Activated T-cell treated with anti-CD3 and anti-CD28 coated beads, Interleukin-2, amount 50 U/mL, for 4 hours (primary cell): ENCODE measurements at regions not wholly inside any gene's neighbourhood (a gene's known extent, or its start where the extent isn't known, plus 50 kb on each side); places are given as distances from the start of the nearest gene placed in this dataset.
A peak's percentile ranks its signal among the peaks of the same experiment; 100 is the strongest.
"Not testable (repeated sequence)": the region's sequence is repeated elsewhere in the genome, so short reads cannot be mapped to it uniquely, and the experiment has no call there.

Source experiments
- ATAC-seq, 2 donors: fragments of 200-7000 bp; cut with Tn5 transposase; one replicate each; pipeline ENCODE4 v1.10.0; 2021
- DNase-seq: peaks from one replicate; pipeline ENCODE4 v3.0.0-alpha.2; 2020
- H3K27me3 Mint-ChIP-seq: one replicate; pipeline ENCODE4 v1.8.0; 2021; ENCODE audit warnings: low read depth, mixed read lengths
- H3K36me3 Mint-ChIP-seq: one replicate; pipeline ENCODE4 v1.8.0; 2022; ENCODE audit warnings: mixed read lengths; ENCODE audit not compliant: insufficient read depth
- H3K4me1 Mint-ChIP-seq: one replicate; pipeline ENCODE4 v1.8.0; 2021; ENCODE audit warnings: low read depth, mixed read lengths
- H3K4me3 Mint-ChIP-seq: one replicate; pipeline ENCODE4 v1.8.0; 2021; ENCODE audit warnings: mild to moderate bottlenecking, moderate library complexity, mixed read lengths
- H3K9me3 Mint-ChIP-seq: one replicate; pipeline ENCODE4 v1.8.0; 2021; ENCODE audit warnings: mixed read lengths

GRCh38 chr9:86486891-86487837 is 133.0 kb upstream of the TUT7 start:
- Mint-ChIP-seq H3K4me3 (no peak overlapping the region), H3K9me3 (no peaks in the 10 kb centered on the region), H3K27me3 (no peaks in the 10 kb centered on the region), H3K36me3 (no peaks in the 10 kb centered on the region), H3K4me1 (no peaks in the 10 kb centered on the region)
- DNase-seq (no peak), ATAC-seq (no peak)

- no peaks in the 10 kb centered on the region for H3K9me3 Mint-ChIP-seq
- peak in 1 of 2 donors; percentile 35 for ATAC-seq
- DNase-seq: no peak
- no peak overlapping the region for H3K4me3 Mint-ChIP-seq
- no peaks in the 10 kb centered on the region for H3K4me1 Mint-ChIP-seq
- peaks cover 4% of the 10 kb centered on the region for H3K27me3 Mint-ChIP-seq
- no peaks in the 10 kb centered on the region for H3K36me3 Mint-ChIP-seq
These were observed 131.1 kb upstream of the TUT7 start for GRCh38 chr9:86485359-86485758.

- Mint-ChIP-seq H3K36me3 (no peaks in the 10 kb centered on the region), H3K4me1 (no peaks in the 10 kb centered on the region), H3K4me3 (no peak overlapping the region), H3K9me3 (no peaks in the 10 kb centered on the region), H3K27me3 (peaks cover 13% of the 10 kb centered on the region)
- ATAC-seq (no peak), DNase-seq (no peak)
These were observed 129.3 kb upstream of the TUT7 start for GRCh38 chr9:86483496-86483895.

GRCh38 chr9:86481466-86481865 is 127.3 kb upstream of the TUT7 start:
- DNase-seq (no peak), ATAC-seq (no peak)
- H3K27me3 Mint-ChIP-seq: peaks cover 13% of the 10 kb centered on the region
- H3K4me1 Mint-ChIP-seq: no peaks in the 10 kb centered on the region
- H3K9me3 Mint-ChIP-seq: no peaks in the 10 kb centered on the region
- H3K4me3 Mint-ChIP-seq: no peak overlapping the region
- no peaks in the 10 kb centered on the region for H3K36me3 Mint-ChIP-seq

GRCh38 chr9:86475255-86475654 is 121.0 kb upstream of the TUT7 start:
- H3K4me3 Mint-ChIP-seq, ATAC-seq, H3K9me3 Mint-ChIP-seq, DNase-seq, H3K4me1 Mint-ChIP-seq, H3K36me3 Mint-ChIP-seq: not testable (repeated sequence)
- peaks cover 13% of the 10 kb centered on the region for H3K27me3 Mint-ChIP-seq

GRCh38 chr9:86471171-86471815 is 117.1 kb upstream of the TUT7 start:
- Mint-ChIP-seq H3K36me3 (no peaks in the 10 kb centered on the region), H3K27me3 (peaks cover 9% of the 10 kb centered on the region), H3K4me1 (no peaks in the 10 kb centered on the region), H3K9me3 (no peaks in the 10 kb centered on the region), H3K4me3 (no peak overlapping the region)
- DNase-seq: no peak
- ATAC-seq: no peak

- peaks cover 12% of the 10 kb centered on the region for H3K27me3 Mint-ChIP-seq
- no peak overlapping the region for H3K4me3 Mint-ChIP-seq
- no peaks in the 10 kb centered on the region for H3K36me3 Mint-ChIP-seq
- no peak for DNase-seq
- H3K4me1 Mint-ChIP-seq: no peaks in the 10 kb centered on the region
- no peaks in the 10 kb centered on the region for H3K9me3 Mint-ChIP-seq
- no peak for ATAC-seq
These were observed 116.1 kb upstream of the TUT7 start for GRCh38 chr9:86470326-86470725.

- no peak for ATAC-seq
- no peaks in the 10 kb centered on the region for H3K9me3 Mint-ChIP-seq
These were observed 115.5 kb upstream of the TUT7 start for GRCh38 chr9:86469476-86470250.

GRCh38 chr9:86464242-86464641 is 110.0 kb upstream of the TUT7 start:
- Mint-ChIP-seq H3K9me3 (no peaks in the 10 kb centered on the region), H3K4me3 (no peak overlapping the region), H3K4me1 (no peaks in the 10 kb centered on the region), H3K36me3 (no peaks in the 10 kb centered on the region), H3K27me3 (peaks cover 9% of the 10 kb centered on the region)
- DNase-seq (no peak), ATAC-seq (no peak)

More at GRCh38 chr9:86469476-86470250, 115.5 kb upstream of the TUT7 start:
- Mint-ChIP-seq H3K27me3 (peaks cover 12% of the 10 kb centered on the region), H3K36me3 (no peaks in the 10 kb centered on the region), H3K4me3 (no peak overlapping the region), H3K4me1 (no peaks in the 10 kb centered on the region)
- DNase-seq: no peak

- H3K27me3 Mint-ChIP-seq: peaks cover under 1% of the 10 kb centered on the region
- H3K4me3 Mint-ChIP-seq: no peak overlapping the region
- H3K36me3 Mint-ChIP-seq: no peaks in the 10 kb centered on the region
- no peak for ATAC-seq
- no peak for DNase-seq
- no peaks in the 10 kb centered on the region for H3K4me1 Mint-ChIP-seq
- no peaks in the 10 kb centered on the region for H3K9me3 Mint-ChIP-seq
These were observed 106.2 kb upstream of the TUT7 start for GRCh38 chr9:86460216-86461002.

- Mint-ChIP-seq H3K27me3 (no peaks in the 10 kb centered on the region), H3K9me3 (no peaks in the 10 kb centered on the region), H3K4me3 (no peak overlapping the region), H3K4me1 (no peaks in the 10 kb centered on the region), H3K36me3 (no peaks in the 10 kb centered on the region)
- DNase-seq (no peak), ATAC-seq (no peak)
These were observed 105.5 kb upstream of the TUT7 start for GRCh38 chr9:86459599-86460155.

- DNase-seq (no peak), ATAC-seq (no peak)
- H3K36me3 Mint-ChIP-seq: no peaks in the 10 kb centered on the region
- no peaks in the 10 kb centered on the region for H3K4me1 Mint-ChIP-seq
- no peaks in the 10 kb centered on the region for H3K9me3 Mint-ChIP-seq
- H3K27me3 Mint-ChIP-seq: no peaks in the 10 kb centered on the region
- no peak overlapping the region for H3K4me3 Mint-ChIP-seq
These were observed 105.0 kb upstream of the TUT7 start for GRCh38 chr9:86459191-86459590.

GRCh38 chr9:86458191-86458855 is 104.1 kb upstream of the TUT7 start:
- H3K36me3 Mint-ChIP-seq: no peaks in the 10 kb centered on the region

More at GRCh38 chr9:86458191-86458855, 104.1 kb upstream of the TUT7 start:
- DNase-seq (no peak), ATAC-seq (no peak)
- Mint-ChIP-seq H3K9me3 (no peaks in the 10 kb centered on the region), H3K27me3 (no peaks in the 10 kb centered on the region), H3K4me3 (no peak overlapping the region), H3K4me1 (no peaks in the 10 kb centered on the region)
